IPS-15b (cell line): ENCODE measurements at regions not wholly inside any gene's neighbourhood (a gene's known extent, or its start where the extent isn't known, plus 50 kb on each side); places are given as distances from the start of the nearest gene placed in this dataset.

Experiments
- H3K27me3 ChIP-seq: one replicate; pipeline ENCODE4 v1.6.1; 2013; ENCODE audit warnings: low read length; ENCODE audit not compliant: control insufficient read depth, insufficient read depth
- H3K36me3 ChIP-seq: one replicate; pipeline ENCODE4 v1.6.1; 2013; ENCODE audit warnings: low read length; ENCODE audit not compliant: control insufficient read depth, insufficient read depth
- H3K4me1 ChIP-seq: one replicate; pipeline ENCODE4 v1.6.1; 2013; ENCODE audit warnings: mild to moderate bottlenecking, low read length; ENCODE audit not compliant: control insufficient read depth, insufficient read depth
- H3K4me3 ChIP-seq: one replicate; pipeline ENCODE4 v1.5.1; 2013; ENCODE audit warnings: low read depth, low read length
- H3K9ac ChIP-seq: one replicate; pipeline ENCODE4 v1.6.1; 2013; ENCODE audit warnings: low read depth, mild to moderate bottlenecking, low read length
- H3K9me3 ChIP-seq: one replicate; pipeline ENCODE4 v1.6.1; 2013; ENCODE audit warnings: mild to moderate bottlenecking, low read length; ENCODE audit not compliant: control insufficient read depth, insufficient read depth

- Histone ChIP-seq H3K9me3 (no peaks in the 10 kb centered on the region), H3K4me3 (no peak overlapping the region), H3K27me3 (no peaks in the 10 kb centered on the region), H3K36me3 (no peaks in the 10 kb centered on the region), H3K4me1 (peaks cover 6% of the 10 kb centered on the region), H3K9ac (no peak overlapping the region)
Measured at GRCh38 chr2:16075045-16076012, 135.0 kb downstream of the MYCN start.

GRCh38 chr2:16073921-16074425 is 133.6 kb downstream of the MYCN start:
- Histone ChIP-seq H3K36me3 (no peaks in the 10 kb centered on the region), H3K27me3 (no peaks in the 10 kb centered on the region), H3K9ac (no peak overlapping the region), H3K4me3 (no peak overlapping the region), H3K4me1 (peaks cover 4% of the 10 kb centered on the region), H3K9me3 (no peaks in the 10 kb centered on the region)

GRCh38 chr2:16073471-16073870 is 133.1 kb downstream of the MYCN start:
- Histone ChIP-seq H3K36me3 (no peaks in the 10 kb centered on the region), H3K4me3 (no peak overlapping the region), H3K9ac (no peak overlapping the region), H3K9me3 (no peaks in the 10 kb centered on the region), H3K27me3 (no peaks in the 10 kb centered on the region), H3K4me1 (peaks cover 4% of the 10 kb centered on the region)

GRCh38 chr2:16072638-16073290 is 132.4 kb downstream of the MYCN start:
- Histone ChIP-seq H3K9ac (no peak overlapping the region), H3K27me3 (no peaks in the 10 kb centered on the region), H3K9me3 (no peaks in the 10 kb centered on the region), H3K4me1 (peaks cover 4% of the 10 kb centered on the region), H3K36me3 (no peaks in the 10 kb centered on the region), H3K4me3 (no peak overlapping the region)

GRCh38 chr2:16071865-16072637 is 131.7 kb downstream of the MYCN start:
- Histone ChIP-seq H3K36me3 (no peaks in the 10 kb centered on the region), H3K9me3 (no peaks in the 10 kb centered on the region), H3K27me3 (no peaks in the 10 kb centered on the region), H3K4me3 (no peak overlapping the region), H3K9ac (no peak overlapping the region), H3K4me1 (peaks cover 4% of the 10 kb centered on the region)

- no peaks in the 10 kb centered on the region for H3K36me3 ChIP-seq
- no peak overlapping the region for H3K4me3 ChIP-seq
- H3K27me3 ChIP-seq, result no peaks in the 10 kb centered on the region
- H3K9me3 ChIP-seq, result no peaks in the 10 kb centered on the region
- H3K9ac ChIP-seq, result no peak overlapping the region
- peaks cover 4% of the 10 kb centered on the region for H3K4me1 ChIP-seq
Measured at GRCh38 chr2:16071039-16071864, 130.9 kb downstream of the MYCN start.

- Histone ChIP-seq H3K27me3 (no peaks in the 10 kb centered on the region), H3K4me1 (peaks cover 4% of the 10 kb centered on the region), H3K9ac (no peak overlapping the region), H3K36me3 (no peaks in the 10 kb centered on the region), H3K4me3 (no peak overlapping the region), H3K9me3 (no peaks in the 10 kb centered on the region)
Measured at GRCh38 chr2:16070648-16070971, 130.3 kb downstream of the MYCN start.

- Histone ChIP-seq H3K27me3 (no peaks in the 10 kb centered on the region), H3K9me3 (no peaks in the 10 kb centered on the region), H3K36me3 (no peaks in the 10 kb centered on the region), H3K4me3 (no peak overlapping the region), H3K9ac (no peak overlapping the region), H3K4me1 (peaks cover 4% of the 10 kb centered on the region)
Measured at GRCh38 chr2:16069933-16070647, 129.7 kb downstream of the MYCN start.

- Histone ChIP-seq H3K4me3 (no peak overlapping the region), H3K9ac (no peak overlapping the region), H3K27me3 (no peaks in the 10 kb centered on the region), H3K9me3 (no peaks in the 10 kb centered on the region), H3K36me3 (no peaks in the 10 kb centered on the region), H3K4me1 (peaks cover 4% of the 10 kb centered on the region)
Measured at GRCh38 chr2:16069663-16069932, 129.2 kb downstream of the MYCN start.

GRCh38 chr2:16068552-16068940 is 128.2 kb downstream of the MYCN start:
- Histone ChIP-seq H3K27me3 (no peaks in the 10 kb centered on the region), H3K9me3 (peaks cover 2% of the 10 kb centered on the region), H3K4me3 (no peak overlapping the region), H3K36me3 (no peaks in the 10 kb centered on the region), H3K4me1 (peaks cover 4% of the 10 kb centered on the region), H3K9ac (no peak overlapping the region)
